ENCODE measurements at regions not wholly inside any gene's neighbourhood (a gene's known extent, or its start where the extent isn't known, plus 50 kb on each side); places are given as distances from the start of the nearest gene placed in this dataset.
"Not testable (repeated sequence)": the region's sequence is repeated elsewhere in the genome, so short reads cannot be mapped to it uniquely, and the experiment has no call there.

GRCh38 chr12:92248977-92249376 lies 103.3 kb upstream of the BTG1 start:
- Histone ChIP-seq H3K4me3 (no peak overlapping the region), H3K27ac (no peak overlapping the region), H3K36me3 (ENCODE audit: insufficient read depth, low read length) (no peaks in the 10 kb centered on the region), H3K9ac (ENCODE audit: insufficient read length) (no peak overlapping the region), H3K9me3 (ENCODE audit: low read depth, low read length) (no peaks in the 10 kb centered on the region)
- TF ChIP-seq POLR2AphosphoS5 (IDR thresholded peaks at IDR 0.05; ENCODE audit: borderline replicate concordance, low read depth, low read length): no peak
- no peak for TF ChIP-seq EZH2 (IDR thresholded peaks at IDR 0.05)
- TF ChIP-seq FOXP2 (optimal IDR thresholded peaks at IDR 0.05; ENCODE audit: control extremely low read depth, extremely low read length, insufficient read depth): no peak
- DNase-seq (ENCODE audit: low read depth, low spot score): no peak

- Histone ChIP-seq H3K27ac (no peak overlapping the region), H3K9ac (ENCODE audit: insufficient read length) (no peak overlapping the region), H3K9me3 (ENCODE audit: low read depth, low read length) (no peaks in the 10 kb centered on the region), H3K4me3 (no peak overlapping the region), H3K36me3 (ENCODE audit: insufficient read depth, low read length) (no peaks in the 10 kb centered on the region)
- TF ChIP-seq FOXP2 (optimal IDR thresholded peaks at IDR 0.05; ENCODE audit: control extremely low read depth, extremely low read length, insufficient read depth): no peak
- TF ChIP-seq EZH2 (IDR thresholded peaks at IDR 0.05): no peak
- no peak for TF ChIP-seq POLR2AphosphoS5 (IDR thresholded peaks at IDR 0.05; ENCODE audit: borderline replicate concordance, low read depth, low read length)
- no peak for DNase-seq (ENCODE audit: low read depth, low spot score)
Measured at GRCh38 chr12:92244036-92244435, 98.4 kb upstream of the BTG1 start.

GRCh38 chr12:92242907-92243306 lies 97.3 kb upstream of the BTG1 start:
- Histone ChIP-seq H3K4me3 (no peak overlapping the region), H3K27ac (no peak overlapping the region), H3K9ac (ENCODE audit: insufficient read length) (no peak overlapping the region), H3K36me3 (ENCODE audit: insufficient read depth, low read length) (no peaks in the 10 kb centered on the region), H3K9me3 (ENCODE audit: low read depth, low read length) (no peaks in the 10 kb centered on the region)
- DNase-seq (ENCODE audit: low read depth, low spot score): no peak
- TF ChIP-seq FOXP2 (optimal IDR thresholded peaks at IDR 0.05; ENCODE audit: control extremely low read depth, extremely low read length, insufficient read depth) (no peak), EZH2 (IDR thresholded peaks at IDR 0.05) (no peak), POLR2AphosphoS5 (IDR thresholded peaks at IDR 0.05; ENCODE audit: borderline replicate concordance, low read depth, low read length) (no peak)

GRCh38 chr12:92237762-92238523 lies 92.3 kb upstream of the BTG1 start:
- H3K27ac ChIP-seq: no peak overlapping the region
- H3K9me3 ChIP-seq (ENCODE audit: low read depth, low read length): no peaks in the 10 kb centered on the region
- no peak overlapping the region for H3K9ac ChIP-seq (ENCODE audit: insufficient read length)
- DNase-seq (ENCODE audit: low read depth, low spot score): no peak
- no peak overlapping the region for H3K4me3 ChIP-seq
- no peaks in the 10 kb centered on the region for H3K36me3 ChIP-seq (ENCODE audit: insufficient read depth, low read length)
- TF ChIP-seq FOXP2 (optimal IDR thresholded peaks at IDR 0.05; ENCODE audit: control extremely low read depth, extremely low read length, insufficient read depth) (no peak), EZH2 (IDR thresholded peaks at IDR 0.05) (no peak), POLR2AphosphoS5 (IDR thresholded peaks at IDR 0.05; ENCODE audit: borderline replicate concordance, low read depth, low read length) (no peak)

- Histone ChIP-seq H3K27ac (no peak overlapping the region), H3K9me3 (ENCODE audit: low read depth, low read length) (no peaks in the 10 kb centered on the region), H3K9ac (ENCODE audit: insufficient read length) (no peak overlapping the region), H3K4me3 (no peak overlapping the region), H3K36me3 (ENCODE audit: insufficient read depth, low read length) (no peaks in the 10 kb centered on the region)
- no peak for TF ChIP-seq FOXP2 (optimal IDR thresholded peaks at IDR 0.05; ENCODE audit: control extremely low read depth, extremely low read length, insufficient read depth)
- TF ChIP-seq POLR2AphosphoS5 (IDR thresholded peaks at IDR 0.05; ENCODE audit: borderline replicate concordance, low read depth, low read length): no peak
- TF ChIP-seq EZH2 (IDR thresholded peaks at IDR 0.05): no peak
- DNase-seq (ENCODE audit: low read depth, low spot score): no peak
Measured at GRCh38 chr12:92237262-92237661, 91.6 kb upstream of the BTG1 start.

- TF ChIP-seq POLR2AphosphoS5 (IDR thresholded peaks at IDR 0.05; ENCODE audit: borderline replicate concordance, low read depth, low read length): no peak
- no peak for TF ChIP-seq FOXP2 (optimal IDR thresholded peaks at IDR 0.05; ENCODE audit: control extremely low read depth, extremely low read length, insufficient read depth)
- no peak for TF ChIP-seq EZH2 (IDR thresholded peaks at IDR 0.05)
- Histone ChIP-seq H3K4me3 (no peak overlapping the region), H3K27ac (no peak overlapping the region), H3K9me3 (ENCODE audit: low read depth, low read length) (no peaks in the 10 kb centered on the region), H3K9ac (ENCODE audit: insufficient read length) (no peak overlapping the region), H3K36me3 (ENCODE audit: insufficient read depth, low read length) (no peaks in the 10 kb centered on the region)
- no peak for DNase-seq (ENCODE audit: low read depth, low spot score)
Measured at GRCh38 chr12:92235703-92236472, 90.2 kb upstream of the BTG1 start.

GRCh38 chr12:92234533-92234932 lies 88.9 kb upstream of the BTG1 start:
- Histone ChIP-seq H3K36me3 (ENCODE audit: insufficient read depth, low read length) (no peaks in the 10 kb centered on the region), H3K9ac (ENCODE audit: insufficient read length) (no peak overlapping the region), H3K27ac (no peak overlapping the region), H3K4me3 (no peak overlapping the region), H3K9me3 (ENCODE audit: low read depth, low read length) (no peaks in the 10 kb centered on the region)
- TF ChIP-seq POLR2AphosphoS5 (IDR thresholded peaks at IDR 0.05; ENCODE audit: borderline replicate concordance, low read depth, low read length) (no peak), EZH2 (IDR thresholded peaks at IDR 0.05) (no peak), FOXP2 (optimal IDR thresholded peaks at IDR 0.05; ENCODE audit: control extremely low read depth, extremely low read length, insufficient read depth) (no peak)
- DNase-seq (ENCODE audit: low read depth, low spot score): no peak

GRCh38 chr12:92233346-92234015 lies 87.8 kb upstream of the BTG1 start:
- TF ChIP-seq POLR2AphosphoS5 (IDR thresholded peaks at IDR 0.05; ENCODE audit: borderline replicate concordance, low read depth, low read length): no peak
- TF ChIP-seq EZH2 (IDR thresholded peaks at IDR 0.05): no peak
- no peak for TF ChIP-seq FOXP2 (optimal IDR thresholded peaks at IDR 0.05; ENCODE audit: control extremely low read depth, extremely low read length, insufficient read depth)
- Histone ChIP-seq H3K36me3 (ENCODE audit: insufficient read depth, low read length) (no peaks in the 10 kb centered on the region), H3K4me3 (no peak overlapping the region), H3K9me3 (ENCODE audit: low read depth, low read length) (no peaks in the 10 kb centered on the region), H3K27ac (no peak overlapping the region), H3K9ac (ENCODE audit: insufficient read length) (no peak overlapping the region)
- DNase-seq (ENCODE audit: low read depth, low spot score): no peak

GRCh38 chr12:92232371-92232932 lies 86.8 kb upstream of the BTG1 start:
- not testable (repeated sequence) for H3K9ac ChIP-seq (ENCODE audit: insufficient read length); DNase-seq (ENCODE audit: low read depth, low spot score); H3K36me3 ChIP-seq (ENCODE audit: insufficient read depth, low read length); H3K27ac ChIP-seq; H3K9me3 ChIP-seq (ENCODE audit: low read depth, low read length); H3K4me3 ChIP-seq

- H3K36me3 ChIP-seq (ENCODE audit: insufficient read depth, low read length); H3K4me3 ChIP-seq; H3K9me3 ChIP-seq (ENCODE audit: low read depth, low read length); H3K9ac ChIP-seq (ENCODE audit: insufficient read length); DNase-seq (ENCODE audit: low read depth, low spot score); H3K27ac ChIP-seq: not testable (repeated sequence)
Measured at GRCh38 chr12:92231945-92232344, 86.3 kb upstream of the BTG1 start.

- H3K9ac ChIP-seq (ENCODE audit: insufficient read length); H3K4me3 ChIP-seq; H3K9me3 ChIP-seq (ENCODE audit: low read depth, low read length); H3K36me3 ChIP-seq (ENCODE audit: insufficient read depth, low read length); DNase-seq (ENCODE audit: low read depth, low spot score); H3K27ac ChIP-seq: not testable (repeated sequence)
Measured at GRCh38 chr12:92231532-92231931, 85.9 kb upstream of the BTG1 start.
